K562 (cell line): ENCODE measurements at regions not wholly inside any gene's neighbourhood (a gene's known extent, or its start where the extent isn't known, plus 50 kb on each side); places are given as distances from the start of the nearest gene placed in this dataset.

Experiments used
- CTCF ChIP-seq, 3 experiments: IDR thresholded peaks in 2 of 3; conservative IDR thresholded peaks in 1 of 3; 2 replicates each; pipeline ENCODE4 v1.5.1; 2011 to 2012; ENCODE audit warnings: low read length in 3 of 3, mild to moderate bottlenecking in 3 of 3, control low read depth in 2 of 3, improper control_type of control experiment in 1 of 3, inconsistent platforms in 1 of 3, low read depth in 1 of 3, mixed read lengths in 1 of 3, moderate library complexity in 1 of 3; ENCODE audit not compliant: insufficient read depth in 2 of 3
- FOSL1 ChIP-seq: fragments of 200-800 bp; sonication (Bioruptor generic); conservative IDR thresholded peaks from 2 replicates; pipeline ENCODE4 v1.6.1; 2016; ENCODE audit warnings: missing genetic modification characterization, missing compliant biosample characterization
- POLR2A ChIP-seq: fragments of 450-650 bp; conservative IDR thresholded peaks from 2 replicates; pipeline ENCODE4 v1.6.1; 2016
- TCF3 ChIP-seq: sonication (generic); formaldehyde crosslinking; IDR thresholded peaks from 2 replicates; pipeline ENCODE4 v1.4.0; 2020; ENCODE audit warnings: mild to moderate bottlenecking, missing genetic modification reagents
- USF2 ChIP-seq: sonication (generic); formaldehyde crosslinking; IDR thresholded peaks from 2 replicates; pipeline ENCODE4 v1.5.0; 2020; ENCODE audit warnings: missing genetic modification reagents
- ZNF143 ChIP-seq: sonication (generic); formaldehyde crosslinking; IDR thresholded peaks from 2 replicates; pipeline ENCODE4 v1.9.0; 2022; ENCODE audit warnings: mild to moderate bottlenecking, missing genetic modification reagents
- ZNF174 ChIP-seq: fragments of 250-450 bp; sonication (Bioruptor Pico); IDR thresholded peaks from 2 replicates; pipeline ENCODE4 v1.4.0; 2020; ENCODE audit warnings: mild to moderate bottlenecking

GRCh38 chrX:44765556-44765955, 78.3 kb upstream of the DUSP21 start:
- no peak for TF ChIP-seq FOSL1 (tag)
- no peak for TF ChIP-seq POLR2A
- TF ChIP-seq ZNF174, result no peak
- TF ChIP-seq ZNF143, result no peak
- TF ChIP-seq USF2 (CRISPR knock-in tag), result no peak
- no peak for TF ChIP-seq TCF3 (CRISPR knock-in tag)
- TF ChIP-seq CTCF (IDR thresholded peaks at IDR 0.05 in 2 of 3, conservative IDR thresholded peaks at IDR 0.05 in 1 of 3; ENCODE audit: insufficient read depth in 2 of 3, low read depth in 1 of 3, low read length in 3 of 3), result no peak
